ENCODE measurements at regions not wholly inside any gene's neighbourhood (a gene's known extent, or its start where the extent isn't known, plus 50 kb on each side); places are given as distances from the start of the nearest gene placed in this dataset.

DNA sequence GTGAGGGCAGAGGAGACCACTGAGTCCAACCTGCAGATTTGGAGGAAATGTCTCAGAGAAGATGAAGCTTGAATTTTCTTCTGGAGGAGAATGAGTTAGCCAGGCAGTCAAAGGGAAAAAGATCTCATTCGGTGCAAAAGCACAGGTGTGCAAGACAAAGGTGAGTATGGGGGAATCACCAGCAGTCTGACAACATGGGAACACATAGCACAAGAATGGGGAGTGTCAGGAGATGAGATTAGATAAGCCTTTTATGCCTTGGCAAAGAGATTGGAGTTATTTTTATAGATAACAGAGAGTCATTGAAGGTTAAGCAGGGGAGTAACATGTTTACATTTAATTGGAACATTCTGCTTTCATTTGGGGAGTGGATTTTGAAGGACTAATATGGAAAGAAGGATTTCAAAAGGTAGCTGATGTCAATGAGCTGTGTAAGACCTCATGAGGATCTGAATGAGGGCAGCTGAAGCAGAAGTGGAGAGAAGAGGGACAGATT, 171.3 kb upstream of the NTF3 start:
- TF ChIP-seq CTCF (IDR thresholded peaks at IDR 0.05; ENCODE audit: low read depth, low read length, missing control alignments): no peak
- H3K4me3 ChIP-seq (replicated peaks; ENCODE audit: low read depth, low read length): no peak overlapping the region
- no peak for DNase-seq (ENCODE audit: extremely low read depth, low read depth)

GRCh38 chr12:5262450-5262849, 169.5 kb upstream of the NTF3 start:
- no peak for DNase-seq (ENCODE audit: extremely low read depth, low read depth)
- no peak for TF ChIP-seq CTCF (IDR thresholded peaks at IDR 0.05; ENCODE audit: low read depth, low read length, missing control alignments)
- H3K4me3 ChIP-seq (replicated peaks; ENCODE audit: low read depth, low read length): no peak overlapping the region

DNA sequence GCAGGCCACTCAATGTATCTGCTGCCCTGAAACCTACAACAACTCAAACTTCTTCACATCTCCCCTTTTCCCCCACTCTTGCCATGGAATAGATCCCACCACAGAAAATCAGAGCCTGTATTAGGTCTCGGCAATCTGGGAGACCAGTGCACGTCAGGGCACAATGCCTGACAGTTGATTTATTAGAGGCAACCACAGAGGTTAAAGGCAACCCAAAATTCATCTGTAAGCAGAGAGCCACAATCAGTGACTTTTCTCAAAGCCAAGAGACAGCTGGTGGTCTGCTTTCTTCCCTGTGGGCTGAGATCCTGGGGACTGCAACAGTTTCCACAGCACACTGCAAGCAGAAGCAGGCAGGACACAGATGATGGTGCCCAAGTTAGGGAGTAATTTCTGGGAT, 169.0 kb upstream of the NTF3 start:
- no peak for DNase-seq (ENCODE audit: extremely low read depth, low read depth)

DNA sequence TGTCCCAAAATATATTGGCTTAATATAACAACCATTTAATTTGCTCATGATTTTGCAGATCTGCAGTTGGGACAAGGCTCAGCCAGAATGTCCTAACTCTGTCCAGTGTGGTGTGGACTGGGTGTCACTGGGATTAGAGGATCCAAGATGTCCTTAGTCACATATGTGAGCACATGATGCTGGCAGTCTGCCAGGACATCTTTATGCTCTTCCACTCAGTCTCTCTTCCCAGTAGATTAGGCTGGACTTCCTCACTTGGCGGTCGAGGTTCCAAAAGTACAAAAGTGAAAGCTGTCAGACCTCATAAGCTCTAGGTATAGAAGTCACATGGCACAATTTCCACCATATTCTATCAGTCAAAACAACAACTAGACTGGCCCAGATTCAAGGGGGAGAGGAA, 167.9 kb upstream of the NTF3 start:
- no peak for TF ChIP-seq CTCF (IDR thresholded peaks at IDR 0.05; ENCODE audit: low read depth, low read length, missing control alignments)
- no peak for DNase-seq (ENCODE audit: extremely low read depth, low read depth)
- H3K4me3 ChIP-seq (replicated peaks; ENCODE audit: low read depth, low read length): no peak overlapping the region

More for the DNA sequence above, 169.0 kb upstream of the NTF3 start:
- no peak for TF ChIP-seq CTCF (IDR thresholded peaks at IDR 0.05; ENCODE audit: low read depth, low read length, missing control alignments)
- no peak overlapping the region for H3K4me3 ChIP-seq (replicated peaks; ENCODE audit: low read depth, low read length)

- DNase-seq (ENCODE audit: extremely low read depth, low read depth): no peak
- no peak overlapping the region for H3K4me3 ChIP-seq (replicated peaks; ENCODE audit: low read depth, low read length)
- TF ChIP-seq CTCF (IDR thresholded peaks at IDR 0.05; ENCODE audit: low read depth, low read length, missing control alignments): no peak
These were observed 164.1 kb upstream of the NTF3 start for GRCh38 chr12:5267603-5268423.

GRCh38 chr12:5268424-5269210, 163.3 kb upstream of the NTF3 start:
- no peak overlapping the region for H3K4me3 ChIP-seq (replicated peaks; ENCODE audit: low read depth, low read length)
- no peak for TF ChIP-seq CTCF (IDR thresholded peaks at IDR 0.05; ENCODE audit: low read depth, low read length, missing control alignments)
- DNase-seq (ENCODE audit: extremely low read depth, low read depth): no peak
